Activated T-cell treated with anti-CD3 and anti-CD28 coated beads, Interleukin-2, amount 50 U/mL, for 72 hours (primary cell): ENCODE measurements at regions not wholly inside any gene's neighbourhood (a gene's known extent, or its start where the extent isn't known, plus 50 kb on each side); places are given as distances from the start of the nearest gene placed in this dataset.
A peak's percentile ranks its signal among the peaks of the same experiment; 100 is the strongest.

ENCODE experiments used
- ATAC-seq, 2 donors: fragments of 150-1000 bp; cut with Tn5 transposase; replicated peaks in 1 of 2; 2 replicates each; pipeline ENCODE4 v1.10.0; 2021; ENCODE audit warnings: moderate library complexity in 2 of 2, mild to moderate bottlenecking in 1 of 2
- DNase-seq, 2 donors: peaks; one replicate each; pipeline ENCODE4 v3.0.0; 2021 to 2022; ENCODE audit warnings: mixed read lengths in 1 of 2
- H3K27ac Mint-ChIP-seq: one replicate; pipeline ENCODE4 v1.8.0; 2022; ENCODE audit warnings: mild to moderate bottlenecking, moderate library complexity, mixed read lengths
- H3K27me3 Mint-ChIP-seq: one replicate; pipeline ENCODE4 v1.8.0; 2022; ENCODE audit warnings: low read depth, mixed read lengths
- H3K36me3 Mint-ChIP-seq, 2 donors: one replicate each; pipeline ENCODE4 v1.8.0; 2022; ENCODE audit warnings: mixed read lengths in 2 of 2, mild to moderate bottlenecking in 1 of 2; ENCODE audit not compliant: insufficient read depth in 2 of 2
- H3K4me1 Mint-ChIP-seq: one replicate; pipeline ENCODE4 v1.8.0; 2022; ENCODE audit warnings: low read depth, mixed read lengths
- H3K4me3 Mint-ChIP-seq, 2 donors: one replicate each; pipeline ENCODE4 v1.8.0; 2022; ENCODE audit warnings: mild to moderate bottlenecking in 2 of 2, mixed read lengths in 2 of 2, moderate library complexity in 2 of 2
- H3K9me3 Mint-ChIP-seq, 2 donors: one replicate each; pipeline ENCODE4 v1.8.0; 2022; ENCODE audit warnings: mixed read lengths in 2 of 2

- DNase-seq (no peak), ATAC-seq (peak; percentile 23 to 34)
- peaks cover 5% of the 10 kb centered on the region for H3K4me1 Mint-ChIP-seq
- H3K9me3 Mint-ChIP-seq: no peaks in the 10 kb centered on the region
- no peak overlapping the region for H3K4me3 Mint-ChIP-seq
- H3K36me3 Mint-ChIP-seq: no peaks in the 10 kb centered on the region
- H3K27me3 Mint-ChIP-seq: peaks cover 5% of the 10 kb centered on the region
- H3K27ac Mint-ChIP-seq: no peak overlapping the region
Observed at GRCh38 chr2:177058747-177059146, 153.8 kb upstream of the HNRNPA3 start.

GRCh38 chr2:177059293-177059692 lies 153.3 kb upstream of the HNRNPA3 start:
- H3K9me3 Mint-ChIP-seq: no peaks in the 10 kb centered on the region
- H3K36me3 Mint-ChIP-seq: no peaks in the 10 kb centered on the region
- H3K27ac Mint-ChIP-seq: no peak overlapping the region
- peaks cover 5% of the 10 kb centered on the region for H3K4me1 Mint-ChIP-seq
- peaks cover 5% of the 10 kb centered on the region for H3K27me3 Mint-ChIP-seq
- H3K4me3 Mint-ChIP-seq: no peak overlapping the region
- no peak for DNase-seq
- no peak for ATAC-seq

- Mint-ChIP-seq H3K4me1 (peaks cover 5% of the 10 kb centered on the region), H3K36me3 (no peaks in the 10 kb centered on the region), H3K27me3 (peaks cover 5% of the 10 kb centered on the region), H3K9me3 (no peaks in the 10 kb centered on the region), H3K27ac (no peak overlapping the region), H3K4me3 (no peak overlapping the region)
- no peak for ATAC-seq
- no peak for DNase-seq
Observed at GRCh38 chr2:177063331-177063730, 149.3 kb upstream of the HNRNPA3 start.

- DNase-seq (no peak), ATAC-seq (no peak)
- no peak overlapping the region for H3K27ac Mint-ChIP-seq
- no peak overlapping the region for H3K4me3 Mint-ChIP-seq
- peaks cover 5% of the 10 kb centered on the region for H3K27me3 Mint-ChIP-seq
- H3K4me1 Mint-ChIP-seq: no peaks in the 10 kb centered on the region
- no peaks in the 10 kb centered on the region for H3K36me3 Mint-ChIP-seq
- no peaks in the 10 kb centered on the region for H3K9me3 Mint-ChIP-seq
Observed at GRCh38 chr2:177064422-177064821, 148.2 kb upstream of the HNRNPA3 start.

GRCh38 chr2:177068967-177069366 lies 143.6 kb upstream of the HNRNPA3 start:
- ATAC-seq: no peak
- Mint-ChIP-seq H3K4me1 (no peaks in the 10 kb centered on the region), H3K36me3 (no peaks in the 10 kb centered on the region), H3K4me3 (no peak overlapping the region), H3K9me3 (no peaks in the 10 kb centered on the region), H3K27ac (no peak overlapping the region), H3K27me3 (peaks cover 16% of the 10 kb centered on the region)
- no peak for DNase-seq

GRCh38 chr2:177072090-177072489 lies 140.5 kb upstream of the HNRNPA3 start:
- peak in 1 of 2 donors; percentile 72 for ATAC-seq
- DNase-seq: no peak
- Mint-ChIP-seq H3K4me1 (no peaks in the 10 kb centered on the region), H3K27ac (no peak overlapping the region), H3K9me3 (no peaks in the 10 kb centered on the region), H3K27me3 (peaks cover 23% of the 10 kb centered on the region), H3K36me3 (no peaks in the 10 kb centered on the region), H3K4me3 (no peak overlapping the region)

- DNase-seq (no peak), ATAC-seq (no peak)
- H3K4me1 Mint-ChIP-seq: no peaks in the 10 kb centered on the region
- H3K36me3 Mint-ChIP-seq: no peaks in the 10 kb centered on the region
- no peak overlapping the region for H3K27ac Mint-ChIP-seq
- H3K9me3 Mint-ChIP-seq: no peaks in the 10 kb centered on the region
- peaks cover 23% of the 10 kb centered on the region for H3K27me3 Mint-ChIP-seq
- H3K4me3 Mint-ChIP-seq: no peak overlapping the region
Observed at GRCh38 chr2:177073611-177074010, 139.0 kb upstream of the HNRNPA3 start.

GRCh38 chr2:177074099-177074710 lies 138.4 kb upstream of the HNRNPA3 start:
- DNase-seq (no peak), ATAC-seq (no peak)
- no peaks in the 10 kb centered on the region for H3K9me3 Mint-ChIP-seq
- H3K4me1 Mint-ChIP-seq: no peaks in the 10 kb centered on the region
- no peak overlapping the region for H3K4me3 Mint-ChIP-seq
- H3K27ac Mint-ChIP-seq: no peak overlapping the region
- H3K27me3 Mint-ChIP-seq: peaks cover 28% of the 10 kb centered on the region
- no peaks in the 10 kb centered on the region for H3K36me3 Mint-ChIP-seq

GRCh38 chr2:177075254-177075653 lies 137.3 kb upstream of the HNRNPA3 start:
- ATAC-seq (peak in 1 of 2 donors; percentile 23), DNase-seq (no peak)
- Mint-ChIP-seq H3K4me1 (no peaks in the 10 kb centered on the region), H3K27me3 (peaks cover 26% of the 10 kb centered on the region), H3K36me3 (no peaks in the 10 kb centered on the region), H3K9me3 (no peaks in the 10 kb centered on the region), H3K4me3 (no peak overlapping the region), H3K27ac (no peak overlapping the region)

- Mint-ChIP-seq H3K4me1 (no peaks in the 10 kb centered on the region), H3K4me3 (no peak overlapping the region), H3K36me3 (no peaks in the 10 kb centered on the region), H3K9me3 (no peaks in the 10 kb centered on the region), H3K27ac (no peak overlapping the region), H3K27me3 (peaks cover 20% of the 10 kb centered on the region)
- DNase-seq: no peak
- ATAC-seq: no peak
Observed at GRCh38 chr2:177076636-177077179, 135.9 kb upstream of the HNRNPA3 start.

- Mint-ChIP-seq H3K4me3 (no peak overlapping the region), H3K27me3 (peaks cover 26% of the 10 kb centered on the region), H3K9me3 (no peaks in the 10 kb centered on the region), H3K4me1 (no peaks in the 10 kb centered on the region), H3K27ac (no peak overlapping the region), H3K36me3 (no peaks in the 10 kb centered on the region)
- ATAC-seq (no peak), DNase-seq (no peak)
Observed at GRCh38 chr2:177077778-177078177, 134.8 kb upstream of the HNRNPA3 start.

- ATAC-seq (no peak), DNase-seq (no peak)
- no peak overlapping the region for H3K27ac Mint-ChIP-seq
- H3K27me3 Mint-ChIP-seq: peaks cover 21% of the 10 kb centered on the region
- H3K36me3 Mint-ChIP-seq: no peaks in the 10 kb centered on the region
- H3K9me3 Mint-ChIP-seq: no peaks in the 10 kb centered on the region
- no peak overlapping the region for H3K4me3 Mint-ChIP-seq
- H3K4me1 Mint-ChIP-seq: no peaks in the 10 kb centered on the region
Observed at GRCh38 chr2:177078416-177078815, 134.2 kb upstream of the HNRNPA3 start.

GRCh38 chr2:177078855-177079254 lies 133.7 kb upstream of the HNRNPA3 start:
- Mint-ChIP-seq H3K9me3 (no peaks in the 10 kb centered on the region), H3K4me3 (no peak overlapping the region), H3K27ac (no peak overlapping the region), H3K4me1 (no peaks in the 10 kb centered on the region), H3K27me3 (peaks cover 21% of the 10 kb centered on the region), H3K36me3 (no peaks in the 10 kb centered on the region)
- DNase-seq (no peak), ATAC-seq (no peak)

- H3K9me3 Mint-ChIP-seq: no peaks in the 10 kb centered on the region
- no peaks in the 10 kb centered on the region for H3K36me3 Mint-ChIP-seq
- DNase-seq: no peak
- no peak overlapping the region for H3K4me3 Mint-ChIP-seq
- peaks cover 15% of the 10 kb centered on the region for H3K27me3 Mint-ChIP-seq
- no peak for ATAC-seq
- no peaks in the 10 kb centered on the region for H3K4me1 Mint-ChIP-seq
- no peak overlapping the region for H3K27ac Mint-ChIP-seq
Observed at GRCh38 chr2:177080746-177081284, 131.8 kb upstream of the HNRNPA3 start.
